ENCODE measurements at regions not wholly inside any gene's neighbourhood (a gene's known extent, or its start where the extent isn't known, plus 50 kb on each side); places are given as distances from the start of the nearest gene placed in this dataset.

DNA sequence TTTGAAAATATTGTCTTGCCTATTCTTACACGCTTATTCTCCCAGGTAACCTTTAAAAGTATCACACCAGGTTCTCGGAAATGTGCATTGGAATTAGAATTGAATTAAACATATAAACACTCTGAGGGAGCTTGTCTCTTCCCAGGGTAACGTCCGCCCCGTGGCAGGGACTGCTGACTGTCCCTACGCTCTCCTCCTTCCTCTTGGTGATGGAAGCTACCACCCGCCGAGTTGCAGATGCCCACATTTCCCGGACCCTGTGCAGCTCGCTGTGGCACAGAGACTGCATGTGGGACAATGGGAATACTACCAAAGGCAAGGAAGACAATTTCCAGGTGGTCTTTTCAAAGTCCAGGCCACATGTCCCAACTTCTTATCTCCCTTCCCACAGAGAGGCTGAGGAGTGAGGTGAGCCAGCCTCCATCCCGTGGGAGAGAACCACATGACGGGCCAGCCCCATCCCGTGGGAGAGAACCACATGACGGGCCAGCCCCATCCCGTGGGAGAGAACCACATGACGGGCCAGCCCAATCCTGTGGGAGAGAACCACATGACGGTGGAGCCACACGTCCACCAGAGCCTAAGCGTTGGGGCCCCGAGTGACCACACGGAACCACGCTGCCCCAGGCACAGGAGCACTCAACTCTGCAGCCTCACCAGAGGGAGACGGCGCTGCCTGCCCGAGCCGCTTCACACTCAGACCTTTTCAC lies 249.4 kb upstream of the IRX1 start (continued):
- TF ChIP-seq, protein P1, sequence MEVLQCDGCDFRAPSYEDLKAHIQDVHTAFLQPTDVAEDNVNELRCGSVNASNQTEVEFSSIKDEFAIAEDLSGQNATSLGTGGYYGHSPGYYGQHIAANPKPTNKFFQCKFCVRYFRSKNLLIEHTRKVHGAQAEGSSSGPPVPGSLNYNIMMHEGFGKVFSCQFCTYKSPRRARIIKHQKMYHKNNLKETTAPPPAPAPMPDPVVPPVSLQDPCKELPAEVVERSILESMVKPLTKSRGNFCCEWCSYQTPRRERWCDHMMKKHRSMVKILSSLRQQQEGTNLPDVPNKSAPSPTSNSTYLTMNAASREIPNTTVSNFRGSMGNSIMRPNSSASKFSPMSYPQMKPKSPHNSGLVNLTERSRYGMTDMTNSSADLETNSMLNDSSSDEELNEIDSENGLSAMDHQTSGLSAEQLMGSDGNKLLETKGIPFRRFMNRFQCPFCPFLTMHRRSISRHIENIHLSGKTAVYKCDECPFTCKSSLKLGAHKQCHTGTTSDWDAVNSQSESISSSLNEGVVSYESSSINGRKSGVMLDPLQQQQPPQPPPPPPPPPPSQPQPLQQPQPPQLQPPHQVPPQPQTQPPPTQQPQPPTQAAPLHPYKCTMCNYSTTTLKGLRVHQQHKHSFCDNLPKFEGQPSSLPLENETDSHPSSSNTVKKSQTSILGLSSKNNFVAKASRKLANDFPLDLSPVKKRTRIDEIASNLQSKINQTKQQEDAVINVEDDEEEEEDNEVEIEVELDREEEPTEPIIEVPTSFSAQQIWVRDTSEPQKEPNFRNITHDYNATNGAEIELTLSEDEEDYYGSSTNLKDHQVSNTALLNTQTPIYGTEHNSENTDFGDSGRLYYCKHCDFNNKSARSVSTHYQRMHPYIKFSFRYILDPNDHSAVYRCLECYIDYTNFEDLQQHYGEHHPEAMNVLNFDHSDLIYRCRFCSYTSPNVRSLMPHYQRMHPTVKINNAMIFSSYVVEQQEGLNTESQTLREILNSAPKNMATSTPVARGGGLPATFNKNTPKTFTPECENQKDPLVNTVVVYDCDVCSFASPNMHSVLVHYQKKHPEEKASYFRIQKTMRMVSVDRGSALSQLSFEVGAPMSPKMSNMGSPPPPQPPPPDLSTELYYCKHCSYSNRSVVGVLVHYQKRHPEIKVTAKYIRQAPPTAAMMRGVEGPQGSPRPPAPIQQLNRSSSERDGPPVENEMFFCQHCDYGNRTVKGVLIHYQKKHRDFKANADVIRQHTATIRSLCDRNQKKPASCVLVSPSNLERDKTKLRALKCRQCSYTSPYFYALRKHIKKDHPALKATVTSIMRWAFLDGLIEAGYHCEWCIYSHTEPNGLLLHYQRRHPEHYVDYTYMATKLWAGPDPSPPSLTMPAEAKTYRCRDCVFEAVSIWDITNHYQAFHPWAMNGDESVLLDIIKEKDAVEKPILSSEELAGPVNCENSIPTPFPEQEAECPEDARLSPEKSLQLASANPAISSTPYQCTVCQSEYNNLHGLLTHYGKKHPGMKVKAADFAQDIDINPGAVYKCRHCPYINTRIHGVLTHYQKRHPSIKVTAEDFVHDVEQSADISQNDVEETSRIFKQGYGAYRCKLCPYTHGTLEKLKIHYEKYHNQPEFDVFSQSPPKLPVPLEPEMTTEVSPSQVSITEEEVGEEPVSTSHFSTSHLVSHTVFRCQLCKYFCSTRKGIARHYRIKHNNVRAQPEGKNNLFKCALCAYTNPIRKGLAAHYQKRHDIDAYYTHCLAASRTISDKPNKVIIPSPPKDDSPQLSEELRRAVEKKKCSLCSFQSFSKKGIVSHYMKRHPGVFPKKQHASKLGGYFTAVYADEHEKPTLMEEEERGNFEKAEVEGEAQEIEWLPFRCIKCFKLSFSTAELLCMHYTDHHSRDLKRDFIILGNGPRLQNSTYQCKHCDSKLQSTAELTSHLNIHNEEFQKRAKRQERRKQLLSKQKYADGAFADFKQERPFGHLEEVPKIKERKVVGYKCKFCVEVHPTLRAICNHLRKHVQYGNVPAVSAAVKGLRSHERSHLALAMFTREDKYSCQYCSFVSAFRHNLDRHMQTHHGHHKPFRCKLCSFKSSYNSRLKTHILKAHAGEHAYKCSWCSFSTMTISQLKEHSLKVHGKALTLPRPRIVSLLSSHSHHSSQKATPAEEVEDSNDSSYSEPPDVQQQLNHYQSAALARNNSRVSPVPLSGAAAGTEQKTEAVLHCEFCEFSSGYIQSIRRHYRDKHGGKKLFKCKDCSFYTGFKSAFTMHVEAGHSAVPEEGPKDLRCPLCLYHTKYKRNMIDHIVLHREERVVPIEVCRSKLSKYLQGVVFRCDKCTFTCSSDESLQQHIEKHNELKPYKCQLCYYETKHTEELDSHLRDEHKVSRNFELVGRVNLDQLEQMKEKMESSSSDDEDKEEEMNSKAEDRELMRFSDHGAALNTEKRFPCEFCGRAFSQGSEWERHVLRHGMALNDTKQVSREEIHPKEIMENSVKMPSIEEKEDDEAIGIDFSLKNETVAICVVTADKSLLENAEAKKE (CRISPR knock-in tag; IDR thresholded peaks at IDR 0.05), result no peak
- TF ChIP-seq, protein P2, sequence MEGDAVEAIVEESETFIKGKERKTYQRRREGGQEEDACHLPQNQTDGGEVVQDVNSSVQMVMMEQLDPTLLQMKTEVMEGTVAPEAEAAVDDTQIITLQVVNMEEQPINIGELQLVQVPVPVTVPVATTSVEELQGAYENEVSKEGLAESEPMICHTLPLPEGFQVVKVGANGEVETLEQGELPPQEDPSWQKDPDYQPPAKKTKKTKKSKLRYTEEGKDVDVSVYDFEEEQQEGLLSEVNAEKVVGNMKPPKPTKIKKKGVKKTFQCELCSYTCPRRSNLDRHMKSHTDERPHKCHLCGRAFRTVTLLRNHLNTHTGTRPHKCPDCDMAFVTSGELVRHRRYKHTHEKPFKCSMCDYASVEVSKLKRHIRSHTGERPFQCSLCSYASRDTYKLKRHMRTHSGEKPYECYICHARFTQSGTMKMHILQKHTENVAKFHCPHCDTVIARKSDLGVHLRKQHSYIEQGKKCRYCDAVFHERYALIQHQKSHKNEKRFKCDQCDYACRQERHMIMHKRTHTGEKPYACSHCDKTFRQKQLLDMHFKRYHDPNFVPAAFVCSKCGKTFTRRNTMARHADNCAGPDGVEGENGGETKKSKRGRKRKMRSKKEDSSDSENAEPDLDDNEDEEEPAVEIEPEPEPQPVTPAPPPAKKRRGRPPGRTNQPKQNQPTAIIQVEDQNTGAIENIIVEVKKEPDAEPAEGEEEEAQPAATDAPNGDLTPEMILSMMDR (conservative IDR thresholded peaks at IDR 0.05; ENCODE audit: low read depth in 2 of 2), result no peak
- TF ChIP-seq NANOG (IDR thresholded peaks at IDR 0.05; ENCODE audit: borderline replicate concordance) (no peak), ZNF331 (CRISPR knock-in tag; IDR thresholded peaks at IDR 0.05; ENCODE audit: low read depth) (no peak), STAT1 (IDR thresholded peaks at IDR 0.05; ENCODE audit: unreplicated experiment) (no peak)
- TF ChIP-seq, protein P3, sequence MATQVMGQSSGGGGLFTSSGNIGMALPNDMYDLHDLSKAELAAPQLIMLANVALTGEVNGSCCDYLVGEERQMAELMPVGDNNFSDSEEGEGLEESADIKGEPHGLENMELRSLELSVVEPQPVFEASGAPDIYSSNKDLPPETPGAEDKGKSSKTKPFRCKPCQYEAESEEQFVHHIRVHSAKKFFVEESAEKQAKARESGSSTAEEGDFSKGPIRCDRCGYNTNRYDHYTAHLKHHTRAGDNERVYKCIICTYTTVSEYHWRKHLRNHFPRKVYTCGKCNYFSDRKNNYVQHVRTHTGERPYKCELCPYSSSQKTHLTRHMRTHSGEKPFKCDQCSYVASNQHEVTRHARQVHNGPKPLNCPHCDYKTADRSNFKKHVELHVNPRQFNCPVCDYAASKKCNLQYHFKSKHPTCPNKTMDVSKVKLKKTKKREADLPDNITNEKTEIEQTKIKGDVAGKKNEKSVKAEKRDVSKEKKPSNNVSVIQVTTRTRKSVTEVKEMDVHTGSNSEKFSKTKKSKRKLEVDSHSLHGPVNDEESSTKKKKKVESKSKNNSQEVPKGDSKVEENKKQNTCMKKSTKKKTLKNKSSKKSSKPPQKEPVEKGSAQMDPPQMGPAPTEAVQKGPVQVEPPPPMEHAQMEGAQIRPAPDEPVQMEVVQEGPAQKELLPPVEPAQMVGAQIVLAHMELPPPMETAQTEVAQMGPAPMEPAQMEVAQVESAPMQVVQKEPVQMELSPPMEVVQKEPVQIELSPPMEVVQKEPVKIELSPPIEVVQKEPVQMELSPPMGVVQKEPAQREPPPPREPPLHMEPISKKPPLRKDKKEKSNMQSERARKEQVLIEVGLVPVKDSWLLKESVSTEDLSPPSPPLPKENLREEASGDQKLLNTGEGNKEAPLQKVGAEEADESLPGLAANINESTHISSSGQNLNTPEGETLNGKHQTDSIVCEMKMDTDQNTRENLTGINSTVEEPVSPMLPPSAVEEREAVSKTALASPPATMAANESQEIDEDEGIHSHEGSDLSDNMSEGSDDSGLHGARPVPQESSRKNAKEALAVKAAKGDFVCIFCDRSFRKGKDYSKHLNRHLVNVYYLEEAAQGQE (IDR thresholded peaks at IDR 0.05; ENCODE audit: unreplicated experiment), result no peak
